Fibroblast of skin of left quadriceps (primary cell): ENCODE measurements at regions not wholly inside any gene's neighbourhood (a gene's known extent, or its start where the extent isn't known, plus 50 kb on each side); places are given as distances from the start of the nearest gene placed in this dataset.

ENCODE experiments used
- DNase-seq, 2 experiments: peaks; one replicate each; pipeline ENCODE4 v3.0.0-alpha.2; 2013; ENCODE audit warnings: low read depth in 2 of 2

DNA sequence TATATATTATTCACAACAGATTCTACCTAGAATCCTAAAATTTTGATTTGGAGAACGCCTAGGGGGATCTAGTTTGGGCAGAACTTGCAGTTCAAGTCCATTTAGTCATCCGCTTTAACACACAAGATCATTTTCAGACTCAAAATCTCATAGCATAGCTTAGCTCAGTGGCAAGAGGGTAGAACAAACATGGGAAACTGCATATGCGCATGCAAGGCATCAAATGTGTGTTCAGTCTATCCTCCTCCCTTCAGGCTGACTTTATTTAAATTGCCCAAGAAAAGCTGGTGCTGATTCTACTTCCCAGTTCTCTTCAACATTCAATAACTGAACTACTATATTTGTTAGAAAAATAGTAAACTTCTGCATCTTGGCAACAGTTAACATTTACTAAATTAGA lies 79.6 kb upstream of the NRXN1 start:
- no peak for DNase-seq

DNA sequence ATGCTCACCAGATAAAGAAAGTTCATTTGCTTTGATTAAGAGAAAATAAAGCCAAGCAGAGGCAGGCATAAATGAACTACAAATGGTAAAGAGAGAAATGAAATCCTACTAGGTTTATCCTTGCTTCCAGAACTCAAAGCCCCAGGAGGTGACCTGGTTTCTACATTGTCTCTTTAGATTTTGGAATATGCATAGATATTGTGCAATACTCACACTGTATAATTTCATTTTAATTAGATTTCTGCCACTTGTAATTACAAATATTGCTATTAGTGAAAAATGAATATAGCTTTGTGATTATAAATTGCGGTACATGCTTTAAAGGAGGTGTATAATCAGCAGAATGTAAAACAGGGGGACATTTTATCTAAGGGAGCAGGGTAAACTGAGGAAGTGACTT lies 76.9 kb upstream of the NRXN1 start:
- no peak for DNase-seq

DNA sequence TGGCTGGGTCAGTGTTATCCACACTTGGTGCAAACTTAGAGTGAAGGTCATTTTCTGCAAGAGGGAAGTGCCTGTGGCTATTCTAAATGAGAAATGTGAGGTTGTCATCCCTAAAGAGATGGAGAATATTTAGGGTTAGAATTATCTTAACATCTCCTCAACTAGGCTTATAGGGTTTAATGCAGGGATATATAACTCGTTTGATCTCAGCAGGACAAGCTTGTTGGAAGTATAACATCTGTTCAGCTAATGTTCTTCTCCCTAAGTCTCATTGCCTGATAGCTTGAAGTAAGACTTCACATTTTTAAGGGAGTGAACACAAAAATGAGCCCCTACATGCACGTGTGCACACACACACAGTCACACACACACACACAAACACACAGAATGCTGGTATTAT lies 75.9 kb upstream of the NRXN1 start:
- DNase-seq = no peak

DNA sequence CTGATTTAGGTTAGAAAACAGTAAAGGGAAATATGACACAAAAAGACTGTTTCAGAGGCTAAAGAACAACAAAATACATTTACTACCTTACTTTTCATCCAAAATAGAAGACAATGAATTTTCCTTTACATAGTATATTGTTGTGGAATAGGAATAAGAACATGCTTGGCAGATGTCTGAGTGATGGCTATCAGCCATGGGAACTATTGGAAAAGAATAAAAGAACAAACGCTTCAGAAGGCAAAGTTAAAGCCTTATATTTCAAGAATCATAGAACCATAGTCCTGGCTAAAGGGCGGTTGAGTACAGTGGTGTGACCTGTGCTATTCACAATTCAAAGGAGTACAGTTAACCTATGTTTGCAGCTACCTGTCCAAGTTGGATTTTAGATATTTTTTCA lies 73.9 kb upstream of the NRXN1 start:
- DNase-seq = no peak

DNA sequence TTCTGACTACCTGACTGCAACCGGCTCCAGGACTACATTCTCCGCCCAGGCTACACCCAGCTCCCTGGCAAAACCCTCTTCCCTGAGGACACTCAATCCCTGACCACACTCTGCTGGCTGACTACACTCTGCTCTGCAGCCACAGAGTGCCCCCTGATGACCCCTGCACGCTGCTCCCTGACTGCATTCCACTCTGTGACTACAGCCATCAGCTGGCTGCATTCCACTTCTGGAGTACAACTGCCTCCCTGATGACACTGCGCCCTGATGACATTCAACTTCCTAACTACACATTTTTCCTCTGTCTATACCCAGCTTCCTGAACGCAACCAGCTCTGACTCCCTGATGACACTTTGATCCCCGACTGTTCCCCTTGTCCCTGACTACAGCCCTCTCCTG lies 71.3 kb upstream of the NRXN1 start:
- peak; percentile 1 to 3 for DNase-seq

DNA sequence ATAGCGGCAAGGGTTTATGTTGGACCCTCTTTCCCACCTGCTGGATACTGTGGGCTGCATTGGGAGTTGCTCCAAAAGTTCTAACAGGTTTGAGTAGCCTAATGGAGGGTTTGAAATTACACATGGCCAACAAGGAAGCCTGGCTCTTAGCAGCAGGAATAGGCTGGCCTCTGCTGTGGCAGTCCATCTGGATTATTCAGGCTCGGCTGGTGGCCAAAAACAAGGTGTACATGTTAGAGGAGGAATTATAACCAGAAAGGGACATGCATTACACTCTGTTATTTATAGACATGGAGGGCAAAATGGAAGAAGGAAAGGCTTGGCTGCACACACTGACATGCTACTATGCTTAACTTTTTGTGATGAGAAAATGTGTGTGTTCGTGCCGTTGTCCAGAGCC lies 61.1 kb upstream of the NRXN1 start:
- no peak for DNase-seq

DNA sequence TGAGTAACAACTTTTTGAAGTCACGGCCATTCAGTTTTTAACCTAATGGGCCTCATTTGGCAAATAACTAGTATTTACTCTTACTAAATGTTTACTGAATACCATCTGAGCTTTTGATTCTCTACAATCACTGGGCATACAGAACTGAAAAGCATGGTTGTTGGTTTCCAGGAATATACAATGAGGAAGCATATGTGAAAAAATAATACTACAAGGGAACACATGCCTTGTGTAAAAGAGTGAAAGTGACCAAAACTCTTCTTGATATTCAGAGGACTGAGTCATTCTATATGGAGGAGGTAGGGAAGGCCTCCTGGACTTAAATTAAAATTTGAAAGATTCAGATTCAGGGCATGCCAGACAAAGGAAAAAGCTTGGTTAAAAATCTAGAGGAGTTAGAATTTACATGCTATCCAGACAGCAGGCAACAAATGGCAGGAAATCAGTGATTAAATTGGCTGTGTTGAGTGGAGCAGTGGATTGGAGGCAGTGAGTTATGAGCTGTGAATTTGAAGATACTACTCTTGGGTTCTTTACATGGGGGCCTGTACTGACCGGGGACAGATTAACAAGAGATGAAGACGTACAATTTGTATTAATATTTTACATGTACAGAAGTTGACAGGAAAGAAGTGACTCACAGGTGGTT lies 53.6 kb upstream of the NRXN1 start:
- no peak for DNase-seq

DNA sequence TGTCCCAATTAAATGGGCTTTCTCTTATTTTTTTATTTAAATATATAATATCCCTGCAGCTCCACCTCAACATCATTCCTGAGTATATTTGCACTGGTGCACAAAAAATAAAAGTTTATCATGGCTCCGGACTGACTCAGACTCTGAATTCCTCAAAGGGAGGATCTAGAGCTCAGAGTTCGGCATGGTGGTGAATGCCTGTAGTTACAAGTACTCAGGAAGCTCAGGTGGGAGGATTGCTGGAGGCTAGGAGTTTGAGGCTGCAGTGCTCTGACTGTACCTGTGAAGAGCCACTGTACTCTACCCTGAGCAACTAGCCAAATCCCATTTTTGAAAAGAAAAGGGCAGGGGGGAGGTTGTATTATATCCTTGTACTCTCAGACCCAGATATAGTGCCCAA lies 52.8 kb upstream of the NRXN1 start:
- DNase-seq = no peak
